Retina (tissue), 1 donor: ENCODE measurements at regions not wholly inside any gene's neighbourhood (a gene's known extent, or its start where the extent isn't known, plus 50 kb on each side); places are given as distances from the start of the nearest gene placed in this dataset.
A peak's percentile ranks its signal among the peaks of the same experiment; 100 is the strongest.
"Not testable (repeated sequence)": the region's sequence is repeated elsewhere in the genome, so short reads cannot be mapped to it uniquely, and the experiment has no call there.

Experiments
- DNase-seq: peaks from one replicate; pipeline ENCODE4 v3.0.0-alpha.2; 2016

GRCh38 chr7:68728720-68729119 is 869.6 kb upstream of the AUTS2 start:
- not testable (repeated sequence) for DNase-seq

- peak; percentile 54 for DNase-seq
These were observed 868.9 kb upstream of the AUTS2 start for GRCh38 chr7:68729371-68729770.

- DNase-seq: no peak
These were observed 868.1 kb upstream of the AUTS2 start for GRCh38 chr7:68730194-68730593.

GRCh38 chr7:68730964-68731363 is 867.3 kb upstream of the AUTS2 start:
- DNase-seq: no peak

- no peak for DNase-seq
These were observed 864.8 kb upstream of the AUTS2 start for GRCh38 chr7:68733219-68734153.

GRCh38 chr7:68734431-68734830 is 863.8 kb upstream of the AUTS2 start:
- DNase-seq: no peak

GRCh38 chr7:68739306-68739705 is 859.0 kb upstream of the AUTS2 start:
- no peak for DNase-seq

GRCh38 chr7:68744036-68744435 is 854.2 kb upstream of the AUTS2 start:
- DNase-seq: no peak

GRCh38 chr7:68748934-68749900 is 849.1 kb upstream of the AUTS2 start:
- DNase-seq: no peak

GRCh38 chr7:68752485-68753178 is 845.6 kb upstream of the AUTS2 start:
- DNase-seq: no peak

- DNase-seq: no peak
These were observed 843.9 kb upstream of the AUTS2 start for GRCh38 chr7:68754414-68754813.

GRCh38 chr7:68756986-68757495 is 841.2 kb upstream of the AUTS2 start:
- no peak for DNase-seq

GRCh38 chr7:68760556-68760955 is 837.7 kb upstream of the AUTS2 start:
- DNase-seq: no peak

GRCh38 chr7:68767462-68767861 is 830.8 kb upstream of the AUTS2 start:
- DNase-seq: no peak

GRCh38 chr7:68770649-68771048 is 827.6 kb upstream of the AUTS2 start:
- peak; percentile 32 for DNase-seq

GRCh38 chr7:68776326-68776725 is 821.9 kb upstream of the AUTS2 start:
- DNase-seq: no peak

- DNase-seq: no peak
These were observed 814.6 kb upstream of the AUTS2 start for GRCh38 chr7:68783684-68784083.

- no peak for DNase-seq
These were observed 813.2 kb upstream of the AUTS2 start for GRCh38 chr7:68785036-68785435.

- no peak for DNase-seq
These were observed 810.7 kb upstream of the AUTS2 start for GRCh38 chr7:68787566-68787965.

GRCh38 chr7:68788529-68788928 is 809.7 kb upstream of the AUTS2 start:
- not testable (repeated sequence) for DNase-seq

GRCh38 chr7:68789597-68789996 is 808.7 kb upstream of the AUTS2 start:
- no peak for DNase-seq

GRCh38 chr7:68792351-68792750 is 805.9 kb upstream of the AUTS2 start:
- DNase-seq: no peak

- DNase-seq: no peak
These were observed 804.8 kb upstream of the AUTS2 start for GRCh38 chr7:68793513-68793912.
